Right lobe of liver (tissue), 4 donors: ENCODE measurements at regions not wholly inside any gene's neighbourhood (a gene's known extent, or its start where the extent isn't known, plus 50 kb on each side); places are given as distances from the start of the nearest gene placed in this dataset.

ENCODE experiments used
- POLR2A ChIP-seq: fragments of 450-650 bp; IDR thresholded peaks from one replicate; pipeline ENCODE4 v1.6.1; 2017; ENCODE audit warnings: antibody characterized with exemption, mild to moderate bottlenecking
- TF ChIP-seq, protein P1 (sequence below), 4 donors: fragments of 200-600 bp in 3 of 4; fragments of 450-650 bp in 1 of 4; IDR thresholded peaks; one replicate each; pipeline versions ENCODE4 v1.5.1 to v1.8.0; 2016 to 2022; ENCODE audit warnings: antibody characterized with exemption in 4 of 4, mild to moderate bottlenecking in 2 of 4
- donor health status: DM: no; HTN: no; CAD: no.
- donor health status: DM: no; HTN: no; CAD: no.
- donor health status: DM: no; HTN: yes; CAD: no.

GRCh38 chr5:67986761-67987160 lies 228.8 kb upstream of the PIK3R1 start:
- TF ChIP-seq POLR2A: no peak
- TF ChIP-seq, protein P1, sequence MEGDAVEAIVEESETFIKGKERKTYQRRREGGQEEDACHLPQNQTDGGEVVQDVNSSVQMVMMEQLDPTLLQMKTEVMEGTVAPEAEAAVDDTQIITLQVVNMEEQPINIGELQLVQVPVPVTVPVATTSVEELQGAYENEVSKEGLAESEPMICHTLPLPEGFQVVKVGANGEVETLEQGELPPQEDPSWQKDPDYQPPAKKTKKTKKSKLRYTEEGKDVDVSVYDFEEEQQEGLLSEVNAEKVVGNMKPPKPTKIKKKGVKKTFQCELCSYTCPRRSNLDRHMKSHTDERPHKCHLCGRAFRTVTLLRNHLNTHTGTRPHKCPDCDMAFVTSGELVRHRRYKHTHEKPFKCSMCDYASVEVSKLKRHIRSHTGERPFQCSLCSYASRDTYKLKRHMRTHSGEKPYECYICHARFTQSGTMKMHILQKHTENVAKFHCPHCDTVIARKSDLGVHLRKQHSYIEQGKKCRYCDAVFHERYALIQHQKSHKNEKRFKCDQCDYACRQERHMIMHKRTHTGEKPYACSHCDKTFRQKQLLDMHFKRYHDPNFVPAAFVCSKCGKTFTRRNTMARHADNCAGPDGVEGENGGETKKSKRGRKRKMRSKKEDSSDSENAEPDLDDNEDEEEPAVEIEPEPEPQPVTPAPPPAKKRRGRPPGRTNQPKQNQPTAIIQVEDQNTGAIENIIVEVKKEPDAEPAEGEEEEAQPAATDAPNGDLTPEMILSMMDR (IDR thresholded peaks at IDR 0.05): no peak
